Activated CD4-positive, alpha-beta memory T cell treated with anti-CD3 and anti-CD28 coated beads for 36 hours (primary cell): ENCODE measurements at regions not wholly inside any gene's neighbourhood (a gene's known extent, or its start where the extent isn't known, plus 50 kb on each side); places are given as distances from the start of the nearest gene placed in this dataset.

Experiments used
- CTCF ChIA-PET: fragments of 350-600 bp; sonication (Branson Sonifier 250); formaldehyde crosslinking; loops from one replicate; lab custom pipeline; 2021; ENCODE audit warnings: antibody characterized with exemption, inconsistent platforms; lab: Charles Lee
- POLR2A ChIA-PET: fragments of 350-600 bp; sonication (Branson Sonifier 250); formaldehyde crosslinking; loops from one replicate; lab custom pipeline; 2021; ENCODE audit warnings: antibody characterized with exemption; lab: Charles Lee
- DNase-seq: peaks from one replicate; pipeline ENCODE4 v3.0.0-alpha.2; 2020
- H3K27ac Mint-ChIP-seq: one replicate; pipeline ENCODE4 v1.8.0; 2021; ENCODE audit warnings: mixed read lengths
- H3K27me3 Mint-ChIP-seq: one replicate; pipeline ENCODE4 v1.8.0; 2021; ENCODE audit warnings: mixed read lengths
- H3K36me3 Mint-ChIP-seq: one replicate; pipeline ENCODE4 v1.8.0; 2021; ENCODE audit warnings: mixed read lengths
- H3K4me1 Mint-ChIP-seq: one replicate; pipeline ENCODE4 v1.8.0; 2021; ENCODE audit warnings: low read depth, mixed read lengths
- H3K4me3 Mint-ChIP-seq: one replicate; pipeline ENCODE4 v1.8.0; 2021; ENCODE audit warnings: mild to moderate bottlenecking, mixed read lengths
- H3K9me3 Mint-ChIP-seq: one replicate; pipeline ENCODE4 v1.8.0; 2021; ENCODE audit warnings: mixed read lengths
- intact Hi-C: fragments of 100-400 bp; cut with micrococcal nuclease; formaldehyde crosslinking; loops from one replicate; pipeline ENCODE4 v1.15.1; 2023

GRCh38 chr20:7207186-7207798 lies 439.8 kb downstream of the BMP2 start:
- Mint-ChIP-seq H3K4me1 (no peaks in the 10 kb centered on the region), H3K27me3 (no peaks in the 10 kb centered on the region), H3K4me3 (no peak overlapping the region), H3K9me3 (peaks cover 33% of the 10 kb centered on the region), H3K36me3 (no peaks in the 10 kb centered on the region), H3K27ac (no peak overlapping the region)
- CTCF ChIA-PET = no interaction called here
- POLR2A ChIA-PET = no interaction called here
- no peak for DNase-seq
- intact Hi-C loops = no loop called here

- no peak for DNase-seq
- no peaks in the 10 kb centered on the region for H3K36me3 Mint-ChIP-seq
- no peak overlapping the region for H3K27ac Mint-ChIP-seq
- no peaks in the 10 kb centered on the region for H3K27me3 Mint-ChIP-seq
- intact Hi-C loops = no loop called here
- ChIA-PET POLR2A (no interaction called here), CTCF (no interaction called here)
- no peak overlapping the region for H3K4me3 Mint-ChIP-seq
- H3K9me3 Mint-ChIP-seq = peaks cover 27% of the 10 kb centered on the region
- H3K4me1 Mint-ChIP-seq = no peaks in the 10 kb centered on the region
Observed at GRCh38 chr20:7210910-7211309, 443.4 kb downstream of the BMP2 start.

GRCh38 chr20:7214081-7214740 lies 446.7 kb downstream of the BMP2 start:
- H3K27me3 Mint-ChIP-seq = no peaks in the 10 kb centered on the region
- CTCF ChIA-PET = no interaction called here
- no peaks in the 10 kb centered on the region for H3K4me1 Mint-ChIP-seq
- H3K9me3 Mint-ChIP-seq = peaks cover 12% of the 10 kb centered on the region
- DNase-seq = no peak
- POLR2A ChIA-PET = no interaction called here
- no peak overlapping the region for H3K4me3 Mint-ChIP-seq
- no peaks in the 10 kb centered on the region for H3K36me3 Mint-ChIP-seq
- intact Hi-C loops = no loop called here
- no peak overlapping the region for H3K27ac Mint-ChIP-seq

- Mint-ChIP-seq H3K4me1 (no peaks in the 10 kb centered on the region), H3K27ac (no peak overlapping the region), H3K36me3 (no peaks in the 10 kb centered on the region), H3K4me3 (no peak overlapping the region), H3K9me3 (peaks cover 9% of the 10 kb centered on the region), H3K27me3 (no peaks in the 10 kb centered on the region)
- ChIA-PET CTCF (no interaction called here), POLR2A (no interaction called here)
- intact Hi-C loops = no loop called here
- no peak for DNase-seq
Observed at GRCh38 chr20:7217606-7218005, 450.1 kb downstream of the BMP2 start.

GRCh38 chr20:7220755-7221154 lies 453.3 kb downstream of the BMP2 start:
- Mint-ChIP-seq H3K9me3 (peaks cover 19% of the 10 kb centered on the region), H3K36me3 (no peaks in the 10 kb centered on the region), H3K27me3 (no peaks in the 10 kb centered on the region), H3K4me1 (no peaks in the 10 kb centered on the region), H3K4me3 (no peak overlapping the region), H3K27ac (no peak overlapping the region)
- CTCF ChIA-PET = no interaction called here
- intact Hi-C loops = no loop called here
- no peak for DNase-seq
- POLR2A ChIA-PET = no interaction called here

- DNase-seq = no peak
- Mint-ChIP-seq H3K36me3 (no peaks in the 10 kb centered on the region), H3K4me1 (no peaks in the 10 kb centered on the region), H3K9me3 (peaks cover 15% of the 10 kb centered on the region), H3K27me3 (no peaks in the 10 kb centered on the region), H3K27ac (no peak overlapping the region), H3K4me3 (no peak overlapping the region)
- CTCF ChIA-PET = no interaction called here
- intact Hi-C loops = no loop called here
- POLR2A ChIA-PET = no interaction called here
Observed at GRCh38 chr20:7226156-7226555, 458.7 kb downstream of the BMP2 start.

GRCh38 chr20:7231303-7231702 lies 463.8 kb downstream of the BMP2 start:
- no peak for DNase-seq
- Mint-ChIP-seq H3K4me1 (no peaks in the 10 kb centered on the region), H3K27me3 (no peaks in the 10 kb centered on the region), H3K36me3 (no peaks in the 10 kb centered on the region), H3K4me3 (no peak overlapping the region), H3K9me3 (peaks cover 14% of the 10 kb centered on the region), H3K27ac (no peak overlapping the region)
- intact Hi-C loops = no loop called here
- POLR2A ChIA-PET = no interaction called here
- CTCF ChIA-PET = no interaction called here

- Mint-ChIP-seq H3K9me3 (peaks cover 22% of the 10 kb centered on the region), H3K36me3 (no peaks in the 10 kb centered on the region), H3K4me1 (no peaks in the 10 kb centered on the region), H3K27me3 (no peaks in the 10 kb centered on the region), H3K27ac (no peak overlapping the region), H3K4me3 (no peak overlapping the region)
- intact Hi-C loops = no loop called here
- POLR2A ChIA-PET = no interaction called here
- DNase-seq = no peak
- CTCF ChIA-PET = no interaction called here
Observed at GRCh38 chr20:7232796-7233195, 465.3 kb downstream of the BMP2 start.

- POLR2A ChIA-PET = no interaction called here
Observed at GRCh38 chr20:7237251-7237650, 469.8 kb downstream of the BMP2 start.

GRCh38 chr20:7240490-7240889 lies 473.0 kb downstream of the BMP2 start:
- ChIA-PET CTCF (no interaction called here), POLR2A (no interaction called here)
- Mint-ChIP-seq H3K36me3 (no peaks in the 10 kb centered on the region), H3K4me3 (no peak overlapping the region), H3K27me3 (no peaks in the 10 kb centered on the region), H3K9me3 (peaks cover 14% of the 10 kb centered on the region), H3K4me1 (no peaks in the 10 kb centered on the region), H3K27ac (no peak overlapping the region)
- DNase-seq = no peak
- intact Hi-C loops = no loop called here

More at GRCh38 chr20:7237251-7237650, 469.8 kb downstream of the BMP2 start:
- H3K4me1 Mint-ChIP-seq = no peaks in the 10 kb centered on the region
- H3K27ac Mint-ChIP-seq = no peak overlapping the region
- peaks cover 26% of the 10 kb centered on the region for H3K9me3 Mint-ChIP-seq
- CTCF ChIA-PET = no interaction called here
- H3K36me3 Mint-ChIP-seq = no peaks in the 10 kb centered on the region
- intact Hi-C loops = no loop called here
- H3K27me3 Mint-ChIP-seq = no peaks in the 10 kb centered on the region
- H3K4me3 Mint-ChIP-seq = no peak overlapping the region
- no peak for DNase-seq

GRCh38 chr20:7248281-7249201 lies 481.1 kb downstream of the BMP2 start:
- CTCF ChIA-PET = no interaction called here
- Mint-ChIP-seq H3K27me3 (no peaks in the 10 kb centered on the region), H3K9me3 (peaks cover 10% of the 10 kb centered on the region), H3K4me1 (no peaks in the 10 kb centered on the region), H3K4me3 (no peak overlapping the region), H3K27ac (no peak overlapping the region), H3K36me3 (no peaks in the 10 kb centered on the region)
- no peak for DNase-seq
- POLR2A ChIA-PET = no interaction called here
- intact Hi-C loops = no loop called here

GRCh38 chr20:7250337-7250736 lies 482.9 kb downstream of the BMP2 start:
- H3K27me3 Mint-ChIP-seq = no peaks in the 10 kb centered on the region
- POLR2A ChIA-PET = no interaction called here
- CTCF ChIA-PET = no interaction called here
- H3K9me3 Mint-ChIP-seq = peaks cover 10% of the 10 kb centered on the region
- intact Hi-C loops = no loop called here
- no peaks in the 10 kb centered on the region for H3K4me1 Mint-ChIP-seq
- DNase-seq = no peak
- no peak overlapping the region for H3K4me3 Mint-ChIP-seq
- no peak overlapping the region for H3K27ac Mint-ChIP-seq
- no peaks in the 10 kb centered on the region for H3K36me3 Mint-ChIP-seq
